Loucy (cell line): ENCODE measurements at regions not wholly inside any gene's neighbourhood (a gene's known extent, or its start where the extent isn't known, plus 50 kb on each side); places are given as distances from the start of the nearest gene placed in this dataset.

ENCODE experiments used
- H2AFZ ChIP-seq: fragments of 200-600 bp; sonication (generic); 2 replicates; pipeline ENCODE4 v1.6.0; 2016; ENCODE audit warnings: antibody characterized with exemption, mild to moderate bottlenecking, low read length, moderate library complexity
- H3F3A ChIP-seq: fragments of 200-600 bp; 2 replicates; pipeline ENCODE4 v1.6.0; 2016; ENCODE audit warnings: antibody characterized with exemption, low read depth, mild to moderate bottlenecking
- H3K27me3 ChIP-seq: fragments of 200-600 bp; sonication (generic); 2 replicates; pipeline ENCODE4 v1.6.1; 2014; ENCODE audit warnings: low read length, mild to moderate bottlenecking; ENCODE audit not compliant: insufficient read depth, poor library complexity, severe bottlenecking
- H3K36me3 ChIP-seq: fragments of 200-600 bp; sonication (generic); 2 replicates; pipeline ENCODE4 v1.6.1; 2016; ENCODE audit warnings: low read length; ENCODE audit not compliant: insufficient read depth
- H3K4me1 ChIP-seq: fragments of 200-600 bp; sonication (generic); 2 replicates; pipeline ENCODE4 v1.5.1; 2014; ENCODE audit warnings: low read length, mild to moderate bottlenecking; ENCODE audit not compliant: insufficient read depth, poor library complexity, severe bottlenecking
- H3K4me2 ChIP-seq: fragments of 200-600 bp; sonication (generic); 2 replicates; pipeline ENCODE4 v1.6.0; 2014; ENCODE audit warnings: antibody characterized with exemption, low read length, low read depth, mild to moderate bottlenecking; ENCODE audit not compliant: poor library complexity, severe bottlenecking
- H3K4me3 ChIP-seq: fragments of 200-600 bp; sonication (generic); 2 replicates; pipeline ENCODE4 v1.5.1; 2014; ENCODE audit warnings: low read length, mild to moderate bottlenecking, mixed read lengths; ENCODE audit not compliant: poor library complexity, severe bottlenecking
- H3K79me2 ChIP-seq: fragments of 200-600 bp; sonication (generic); 2 replicates; pipeline ENCODE4 v1.6.1; 2014; ENCODE audit warnings: low read length; ENCODE audit not compliant: insufficient read depth
- H3K9ac ChIP-seq: fragments of 200-600 bp; sonication (generic); 2 replicates; pipeline ENCODE4 v1.6.0; 2014; ENCODE audit warnings: mild to moderate bottlenecking, low read depth, low read length, moderate library complexity; ENCODE audit not compliant: poor library complexity, severe bottlenecking
- H3K9me2 ChIP-seq: fragments of 200-600 bp; sonication (generic); replicated peaks from 2 replicates; pipeline ENCODE4 v1.6.1; 2016; ENCODE audit warnings: low read depth, low read length, mixed read lengths
- H3K9me3 ChIP-seq: fragments of 200-600 bp; sonication (generic); 2 replicates; pipeline ENCODE4 v1.6.1; 2014; ENCODE audit warnings: mild to moderate bottlenecking, antibody characterized with exemption, low read length, low read depth; ENCODE audit not compliant: insufficient read depth
- H4K20me1 ChIP-seq: fragments of 200-600 bp; sonication (generic); 2 replicates; pipeline ENCODE4 v1.6.0; 2014; ENCODE audit warnings: antibody characterized with exemption, low read length, mild to moderate bottlenecking; ENCODE audit not compliant: insufficient read depth, poor library complexity, severe bottlenecking
- EZH2phosphoT487 ChIP-seq: fragments of 200-600 bp; IDR thresholded peaks from 2 replicates; pipeline ENCODE4 v1.6.1; 2018; ENCODE audit warnings: antibody characterized with exemption, mild to moderate bottlenecking, moderate library complexity, borderline replicate concordance
- TF ChIP-seq, protein P1 (sequence below): fragments of 200-600 bp; sonication (generic); conservative IDR thresholded peaks from 2 replicates; pipeline ENCODE4 v1.5.1; 2014; ENCODE audit warnings: mild to moderate bottlenecking, antibody characterized with exemption, low read length

DNA sequence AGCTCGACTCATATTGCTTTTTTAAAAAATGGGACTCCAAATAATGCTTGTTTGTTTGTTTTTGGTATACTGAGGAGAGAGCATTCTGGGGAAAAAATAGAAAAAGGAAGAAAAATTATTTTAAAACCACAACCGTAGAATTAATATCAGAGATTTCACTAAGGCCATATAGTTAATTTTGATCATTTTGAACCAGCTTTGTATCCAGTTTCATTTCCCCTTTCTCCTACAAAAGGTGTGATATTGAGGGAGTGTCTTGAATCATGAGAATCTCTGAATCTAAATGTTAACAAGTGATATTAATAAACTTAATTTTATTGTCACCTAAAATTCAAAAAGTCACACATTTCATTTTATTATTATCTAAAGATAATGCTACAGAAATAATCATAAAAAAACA is 198.5 kb upstream of the GALNT5 start:
- Histone ChIP-seq H4K20me1 (no peaks in the 10 kb centered on the region), H3K9me2 (no peaks in the 10 kb centered on the region), H3K4me1 (no peaks in the 10 kb centered on the region), H3K9ac (no peak overlapping the region), H3K4me3 (no peak overlapping the region), H3K36me3 (no peaks in the 10 kb centered on the region), H3F3A (no peaks in the 10 kb centered on the region), H3K4me2 (no peak overlapping the region), H2AFZ (no peak overlapping the region), H3K27me3 (no peaks in the 10 kb centered on the region), H3K9me3 (no peaks in the 10 kb centered on the region), H3K79me2 (no peaks in the 10 kb centered on the region)
- no peak for TF ChIP-seq EZH2phosphoT487
- TF ChIP-seq, protein P1, sequence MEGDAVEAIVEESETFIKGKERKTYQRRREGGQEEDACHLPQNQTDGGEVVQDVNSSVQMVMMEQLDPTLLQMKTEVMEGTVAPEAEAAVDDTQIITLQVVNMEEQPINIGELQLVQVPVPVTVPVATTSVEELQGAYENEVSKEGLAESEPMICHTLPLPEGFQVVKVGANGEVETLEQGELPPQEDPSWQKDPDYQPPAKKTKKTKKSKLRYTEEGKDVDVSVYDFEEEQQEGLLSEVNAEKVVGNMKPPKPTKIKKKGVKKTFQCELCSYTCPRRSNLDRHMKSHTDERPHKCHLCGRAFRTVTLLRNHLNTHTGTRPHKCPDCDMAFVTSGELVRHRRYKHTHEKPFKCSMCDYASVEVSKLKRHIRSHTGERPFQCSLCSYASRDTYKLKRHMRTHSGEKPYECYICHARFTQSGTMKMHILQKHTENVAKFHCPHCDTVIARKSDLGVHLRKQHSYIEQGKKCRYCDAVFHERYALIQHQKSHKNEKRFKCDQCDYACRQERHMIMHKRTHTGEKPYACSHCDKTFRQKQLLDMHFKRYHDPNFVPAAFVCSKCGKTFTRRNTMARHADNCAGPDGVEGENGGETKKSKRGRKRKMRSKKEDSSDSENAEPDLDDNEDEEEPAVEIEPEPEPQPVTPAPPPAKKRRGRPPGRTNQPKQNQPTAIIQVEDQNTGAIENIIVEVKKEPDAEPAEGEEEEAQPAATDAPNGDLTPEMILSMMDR, result no peak

DNA sequence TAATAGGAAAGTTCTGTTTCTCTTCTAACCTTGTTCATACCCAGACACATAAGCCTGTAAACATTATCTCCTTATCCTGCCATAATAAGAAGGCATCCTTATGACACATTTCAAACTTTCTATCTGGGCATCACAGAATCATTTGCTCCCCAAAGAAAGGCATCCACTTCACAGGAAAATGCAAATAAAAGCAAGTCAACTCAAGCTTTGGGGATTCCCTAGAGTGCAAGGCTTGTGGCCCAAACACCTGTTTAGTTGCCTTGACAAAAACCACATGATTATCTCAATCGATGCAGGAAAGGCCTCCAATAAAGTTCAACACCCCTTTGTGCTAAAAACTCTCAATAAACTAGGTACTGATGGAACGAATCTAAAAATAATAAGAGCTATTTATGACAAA is 195.7 kb upstream of the GALNT5 start:
- Histone ChIP-seq H3K4me2 (no peak overlapping the region), H3F3A (no peaks in the 10 kb centered on the region), H3K9me2 (no peaks in the 10 kb centered on the region), H4K20me1 (no peaks in the 10 kb centered on the region), H3K4me1 (no peaks in the 10 kb centered on the region), H2AFZ (no peak overlapping the region), H3K36me3 (no peaks in the 10 kb centered on the region), H3K4me3 (no peak overlapping the region), H3K79me2 (no peaks in the 10 kb centered on the region), H3K27me3 (no peaks in the 10 kb centered on the region), H3K9me3 (no peaks in the 10 kb centered on the region), H3K9ac (no peak overlapping the region)
- no peak for TF ChIP-seq EZH2phosphoT487
- TF ChIP-seq, protein P1, result no peak

DNA sequence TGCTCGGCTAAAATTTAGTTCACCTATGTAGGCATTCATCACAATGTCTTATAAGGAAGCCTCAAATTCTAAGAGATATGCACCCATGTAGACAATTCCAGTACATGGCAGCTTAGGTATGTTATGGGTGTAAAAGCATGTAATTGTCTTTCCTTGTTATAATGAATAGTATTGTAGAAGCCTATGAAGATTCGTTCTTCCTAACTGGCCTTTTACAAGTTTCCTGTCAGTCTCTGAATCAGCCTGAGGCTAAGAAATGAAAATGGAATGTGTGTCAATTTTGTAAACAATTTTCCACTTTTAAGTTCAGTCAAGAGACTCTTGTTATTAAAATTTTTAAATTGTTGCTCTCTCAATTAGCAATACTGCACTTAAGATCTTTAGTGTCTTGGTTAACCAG is 189.9 kb upstream of the GALNT5 start:
- Histone ChIP-seq H3K27me3 (no peaks in the 10 kb centered on the region), H3K4me1 (no peaks in the 10 kb centered on the region), H4K20me1 (no peaks in the 10 kb centered on the region), H3F3A (no peaks in the 10 kb centered on the region), H3K9ac (no peak overlapping the region), H3K4me2 (no peak overlapping the region), H3K4me3 (no peak overlapping the region), H3K79me2 (no peaks in the 10 kb centered on the region), H2AFZ (no peak overlapping the region), H3K36me3 (no peaks in the 10 kb centered on the region), H3K9me2 (no peaks in the 10 kb centered on the region), H3K9me3 (no peaks in the 10 kb centered on the region)
- TF ChIP-seq EZH2phosphoT487, result no peak
- TF ChIP-seq, protein P1, result no peak
